ENCODE measurements at regions not wholly inside any gene's neighbourhood (a gene's known extent, or its start where the extent isn't known, plus 50 kb on each side); places are given as distances from the start of the nearest gene placed in this dataset.

DNA sequence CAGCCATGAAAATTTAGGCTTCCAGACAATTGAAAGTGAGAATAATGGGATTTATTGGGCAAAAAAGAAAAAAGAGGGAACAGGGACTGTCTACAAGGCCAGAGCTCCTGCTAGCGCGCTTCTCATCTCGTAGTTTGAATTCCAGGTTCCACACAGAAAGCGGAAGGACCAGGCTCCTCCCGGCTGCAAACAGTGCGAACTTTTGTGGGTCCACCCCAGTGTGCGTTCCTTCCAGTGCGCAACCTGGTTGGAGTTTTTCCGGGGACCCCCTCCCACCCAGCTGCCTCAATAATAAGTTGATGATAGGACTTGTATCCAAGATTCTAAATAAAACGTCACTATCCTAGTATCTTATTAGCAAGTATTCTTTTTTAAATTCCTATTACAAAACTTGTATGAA lies 467.7 kb upstream of the TUSC1 start:
- H2AK5ac ChIP-seq (ENCODE audit: low read depth, low read length), result no peak overlapping the region
- H4K8ac ChIP-seq (ENCODE audit: low read depth, low read length), result no peak overlapping the region
- no peak overlapping the region for H3K27ac ChIP-seq (replicated peaks; ENCODE audit: low read length)
- H2BK15ac ChIP-seq (ENCODE audit: low read length), result no peak overlapping the region
- H2AFZ ChIP-seq (ENCODE audit: low read length), result no peak overlapping the region
- no peak overlapping the region for H2BK12ac ChIP-seq (ENCODE audit: low read length)
- no peaks in the 10 kb centered on the region for H3K4me1 ChIP-seq (ENCODE audit: control insufficient read depth in 2 of 2, insufficient read depth in 1 of 2, low read depth in 1 of 2, low read length in 2 of 2)
- H3K36me3 ChIP-seq (replicated peaks in 1 of 2; ENCODE audit: control insufficient read depth in 2 of 2, insufficient read depth in 2 of 2, low read length in 2 of 2), result no peaks in the 10 kb centered on the region
- no peak overlapping the region for H3K4me3 ChIP-seq (ENCODE audit: low read length in 2 of 2)
- H3K4ac ChIP-seq (ENCODE audit: low read length), result no peak overlapping the region
- no peaks in the 10 kb centered on the region for H3K79me1 ChIP-seq (ENCODE audit: low read depth, low read length)
- no peak for DNase-seq (ENCODE audit: low spot score)
- H3K9ac ChIP-seq (ENCODE audit: low read depth, low read length, poor library complexity), result no peak overlapping the region
- no peak overlapping the region for H4K91ac ChIP-seq (ENCODE audit: low read depth, low read length, poor library complexity)
- no peak overlapping the region for H3K4me2 ChIP-seq (ENCODE audit: insufficient read depth, low read length, poor library complexity, severe bottlenecking)
- no CpG with 5 or more reads among the region's 10 CpGs for WGBS, 2 donors (ENCODE audit: extremely low coverage in 2 of 2, insufficient read length in 2 of 2, insufficient replicate concordance in 1 of 2)
- H3K14ac ChIP-seq (ENCODE audit: low read length), result no peak overlapping the region
- H3K9me3 ChIP-seq (replicated peaks in 1 of 2; ENCODE audit: control insufficient read depth in 2 of 2, insufficient read depth in 1 of 2, low read depth in 1 of 2, low read length in 2 of 2), result no peaks in the 10 kb centered on the region
- no peak overlapping the region for H3K23ac ChIP-seq (ENCODE audit: low read depth, low read length, poor library complexity)
- no peak overlapping the region for H2BK5ac ChIP-seq (ENCODE audit: low read length)
- no peaks in the 10 kb centered on the region for H3K27me3 ChIP-seq (ENCODE audit: control insufficient read depth in 3 of 3, insufficient read depth in 3 of 3, low read depth in 1 of 3, low read length in 3 of 3)
- H3K18ac ChIP-seq (ENCODE audit: low read length), result no peak overlapping the region
- no peak overlapping the region for H2BK120ac ChIP-seq (ENCODE audit: low read depth, low read length)

DNA sequence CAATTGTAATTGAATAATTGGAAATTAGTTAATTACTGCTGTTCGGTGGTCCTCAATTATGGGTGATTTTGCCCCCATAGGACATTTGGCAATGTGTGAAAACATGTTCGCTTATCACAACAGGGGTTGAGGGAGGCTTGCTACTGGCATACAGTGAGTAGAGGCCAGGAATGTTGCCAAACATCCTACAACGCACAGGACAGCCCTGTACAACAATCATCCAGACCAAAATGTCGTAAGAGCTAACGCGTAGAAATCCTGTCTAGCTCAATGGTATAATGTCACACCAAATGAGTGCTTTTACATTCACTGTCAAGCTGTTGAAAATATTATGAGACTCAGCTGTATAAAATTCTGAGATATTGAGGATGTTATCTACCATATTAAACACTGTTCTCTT lies 464.4 kb upstream of the TUSC1 start:
- no peak overlapping the region for H3K9ac ChIP-seq (ENCODE audit: low read depth, low read length, poor library complexity)
- H3K36me3 ChIP-seq (replicated peaks in 1 of 2; ENCODE audit: control insufficient read depth in 2 of 2, insufficient read depth in 2 of 2, low read length in 2 of 2), result no peaks in the 10 kb centered on the region
- H3K18ac ChIP-seq (ENCODE audit: low read length), result no peak overlapping the region
- H4K91ac ChIP-seq (ENCODE audit: low read depth, low read length, poor library complexity), result no peak overlapping the region
- no peak overlapping the region for H2BK12ac ChIP-seq (ENCODE audit: low read length)
- no peak overlapping the region for H3K4me3 ChIP-seq (ENCODE audit: low read length in 2 of 2)
- no peak overlapping the region for H3K23ac ChIP-seq (ENCODE audit: low read depth, low read length, poor library complexity)
- no peak for DNase-seq (ENCODE audit: low spot score)
- H3K79me1 ChIP-seq (ENCODE audit: low read depth, low read length), result no peaks in the 10 kb centered on the region
- H2BK5ac ChIP-seq (ENCODE audit: low read length), result no peak overlapping the region
- peak overlapping the region; percentile 89 for H4K8ac ChIP-seq (ENCODE audit: low read depth, low read length)
- H2AK5ac ChIP-seq (ENCODE audit: low read depth, low read length), result no peak overlapping the region
- H3K4me1 ChIP-seq (ENCODE audit: control insufficient read depth in 2 of 2, insufficient read depth in 1 of 2, low read depth in 1 of 2, low read length in 2 of 2), result no peaks in the 10 kb centered on the region
- no peak overlapping the region for H3K4ac ChIP-seq (ENCODE audit: low read length)
- H3K14ac ChIP-seq (ENCODE audit: low read length), result no peak overlapping the region
- H2BK120ac ChIP-seq (ENCODE audit: low read depth, low read length), result no peak overlapping the region
- no peak overlapping the region for H2AFZ ChIP-seq (ENCODE audit: low read length)
- H2BK15ac ChIP-seq (ENCODE audit: low read length), result no peak overlapping the region
- H3K9me3 ChIP-seq (replicated peaks in 1 of 2; ENCODE audit: control insufficient read depth in 2 of 2, insufficient read depth in 1 of 2, low read depth in 1 of 2, low read length in 2 of 2), result no peaks in the 10 kb centered on the region
- no peak overlapping the region for H3K4me2 ChIP-seq (ENCODE audit: insufficient read depth, low read length, poor library complexity, severe bottlenecking)
- no peak overlapping the region for H3K27ac ChIP-seq (replicated peaks; ENCODE audit: low read length)
- no peaks in the 10 kb centered on the region for H3K27me3 ChIP-seq (ENCODE audit: control insufficient read depth in 3 of 3, insufficient read depth in 3 of 3, low read depth in 1 of 3, low read length in 3 of 3)
- WGBS, 2 donors (ENCODE audit: extremely low coverage in 2 of 2, insufficient read length in 2 of 2, insufficient replicate concordance in 1 of 2), result no CpG with 5 or more reads among the region's 6 CpGs

DNA sequence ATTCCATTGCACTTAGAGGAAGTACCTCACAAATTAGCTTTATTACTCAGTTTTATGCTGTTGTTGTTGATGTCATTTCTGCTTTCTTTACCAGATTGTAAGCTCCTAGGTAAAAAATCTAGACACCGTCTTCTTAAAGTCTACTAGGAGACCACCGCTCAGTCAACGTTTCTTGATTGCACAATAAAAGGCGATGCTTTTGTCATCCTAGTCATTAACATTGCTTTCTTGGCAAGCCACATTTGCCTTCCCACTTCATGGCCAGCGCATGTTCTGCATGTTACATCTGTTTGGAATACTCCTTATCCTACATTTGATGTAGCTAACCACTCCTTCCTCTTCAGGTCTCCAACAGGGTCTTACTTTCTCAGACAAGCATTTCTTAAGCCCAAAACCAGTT lies 464.0 kb upstream of the TUSC1 start:
- H2BK120ac ChIP-seq (ENCODE audit: low read depth, low read length), result no peak overlapping the region
- WGBS, 2 donors (ENCODE audit: extremely low coverage in 2 of 2, insufficient read length in 2 of 2, insufficient replicate concordance in 1 of 2), result no CpG with 5 or more reads among the region's 5 CpGs
- no peaks in the 10 kb centered on the region for H3K9me3 ChIP-seq (replicated peaks in 1 of 2; ENCODE audit: control insufficient read depth in 2 of 2, insufficient read depth in 1 of 2, low read depth in 1 of 2, low read length in 2 of 2)

DNA sequence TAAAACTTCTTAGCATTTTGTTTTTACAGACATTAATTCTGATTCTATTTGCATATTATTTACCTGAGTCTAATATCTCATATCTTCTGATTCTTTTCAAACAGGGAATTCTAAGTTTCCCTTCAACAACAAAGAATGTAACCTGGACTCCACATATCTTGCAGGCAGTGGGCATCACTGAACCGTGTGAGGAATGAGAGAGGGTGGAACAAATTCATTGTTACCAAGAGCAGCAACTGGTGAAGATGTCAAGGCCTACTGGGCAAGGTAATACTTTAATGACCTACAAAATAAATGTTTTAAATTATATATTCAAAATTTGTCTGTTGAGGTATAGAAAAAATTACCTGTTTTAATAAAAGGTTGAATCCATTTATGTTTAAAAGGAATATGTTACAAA lies 455.3 kb upstream of the TUSC1 start:
- Histone ChIP-seq H3K9ac (ENCODE audit: low read depth, low read length, poor library complexity) (no peak overlapping the region), H4K91ac (ENCODE audit: low read depth, low read length, poor library complexity) (no peak overlapping the region), H2BK12ac (ENCODE audit: low read length) (no peak overlapping the region), H3K27me3 (ENCODE audit: control insufficient read depth in 3 of 3, insufficient read depth in 3 of 3, low read depth in 1 of 3, low read length in 3 of 3) (no peaks in the 10 kb centered on the region), H3K4ac (ENCODE audit: low read length) (no peak overlapping the region), H3K23ac (ENCODE audit: low read depth, low read length, poor library complexity) (no peak overlapping the region), H2AFZ (ENCODE audit: low read length) (no peak overlapping the region), H3K18ac (ENCODE audit: low read length) (no peak overlapping the region), H2AK5ac (ENCODE audit: low read depth, low read length) (no peak overlapping the region), H2BK5ac (ENCODE audit: low read length) (no peak overlapping the region), H2BK15ac (ENCODE audit: low read length) (no peak overlapping the region), H3K79me1 (ENCODE audit: low read depth, low read length) (no peaks in the 10 kb centered on the region), H3K4me2 (ENCODE audit: insufficient read depth, low read length, poor library complexity, severe bottlenecking) (no peak overlapping the region), H3K27ac (replicated peaks; ENCODE audit: low read length) (no peak overlapping the region), H3K14ac (ENCODE audit: low read length) (no peak overlapping the region), H3K9me3 (replicated peaks in 1 of 2; ENCODE audit: control insufficient read depth in 2 of 2, insufficient read depth in 1 of 2, low read depth in 1 of 2, low read length in 2 of 2) (no peaks in the 10 kb centered on the region), H3K4me3 (ENCODE audit: low read length in 2 of 2) (no peak overlapping the region), H2BK120ac (ENCODE audit: low read depth, low read length) (no peak overlapping the region), H4K8ac (ENCODE audit: low read depth, low read length) (no peak overlapping the region), H3K4me1 (ENCODE audit: control insufficient read depth in 2 of 2, insufficient read depth in 1 of 2, low read depth in 1 of 2, low read length in 2 of 2) (peaks cover 0 to 1% of the 10 kb centered on the region in 2 donors), H3K36me3 (replicated peaks in 1 of 2; ENCODE audit: control insufficient read depth in 2 of 2, insufficient read depth in 2 of 2, low read length in 2 of 2) (no peaks in the 10 kb centered on the region)
- no CpG with 5 or more reads among the region's 1 CpG for WGBS, 2 donors (ENCODE audit: extremely low coverage in 2 of 2, insufficient read length in 2 of 2, insufficient replicate concordance in 1 of 2)
- no peak for DNase-seq (ENCODE audit: low spot score)

More for the DNA sequence above, 464.0 kb upstream of the TUSC1 start:
- DNase-seq (ENCODE audit: low spot score), result no peak
- Histone ChIP-seq H3K4me1 (ENCODE audit: control insufficient read depth in 2 of 2, insufficient read depth in 1 of 2, low read depth in 1 of 2, low read length in 2 of 2) (no peaks in the 10 kb centered on the region), H3K4me2 (ENCODE audit: insufficient read depth, low read length, poor library complexity, severe bottlenecking) (no peak overlapping the region), H3K27me3 (ENCODE audit: control insufficient read depth in 3 of 3, insufficient read depth in 3 of 3, low read depth in 1 of 3, low read length in 3 of 3) (no peaks in the 10 kb centered on the region), H3K14ac (ENCODE audit: low read length) (no peak overlapping the region), H2AK5ac (ENCODE audit: low read depth, low read length) (no peak overlapping the region), H3K4ac (ENCODE audit: low read length) (no peak overlapping the region), H3K9ac (ENCODE audit: low read depth, low read length, poor library complexity) (no peak overlapping the region), H3K4me3 (ENCODE audit: low read length in 2 of 2) (no peak overlapping the region), H3K23ac (ENCODE audit: low read depth, low read length, poor library complexity) (no peak overlapping the region), H3K79me1 (ENCODE audit: low read depth, low read length) (no peaks in the 10 kb centered on the region), H2AFZ (ENCODE audit: low read length) (no peak overlapping the region), H4K91ac (ENCODE audit: low read depth, low read length, poor library complexity) (no peak overlapping the region), H3K18ac (ENCODE audit: low read length) (no peak overlapping the region), H4K8ac (ENCODE audit: low read depth, low read length) (no peak overlapping the region), H3K36me3 (replicated peaks in 1 of 2; ENCODE audit: control insufficient read depth in 2 of 2, insufficient read depth in 2 of 2, low read length in 2 of 2) (no peaks in the 10 kb centered on the region), H3K27ac (replicated peaks; ENCODE audit: low read length) (no peak overlapping the region), H2BK5ac (ENCODE audit: low read length) (no peak overlapping the region), H2BK15ac (ENCODE audit: low read length) (no peak overlapping the region), H2BK12ac (ENCODE audit: low read length) (no peak overlapping the region)

Data from neuronal stem cell (in vitro differentiated cells).